ENCODE measurements at regions not wholly inside any gene's neighbourhood (a gene's known extent, or its start where the extent isn't known, plus 50 kb on each side); places are given as distances from the start of the nearest gene placed in this dataset.

DNA sequence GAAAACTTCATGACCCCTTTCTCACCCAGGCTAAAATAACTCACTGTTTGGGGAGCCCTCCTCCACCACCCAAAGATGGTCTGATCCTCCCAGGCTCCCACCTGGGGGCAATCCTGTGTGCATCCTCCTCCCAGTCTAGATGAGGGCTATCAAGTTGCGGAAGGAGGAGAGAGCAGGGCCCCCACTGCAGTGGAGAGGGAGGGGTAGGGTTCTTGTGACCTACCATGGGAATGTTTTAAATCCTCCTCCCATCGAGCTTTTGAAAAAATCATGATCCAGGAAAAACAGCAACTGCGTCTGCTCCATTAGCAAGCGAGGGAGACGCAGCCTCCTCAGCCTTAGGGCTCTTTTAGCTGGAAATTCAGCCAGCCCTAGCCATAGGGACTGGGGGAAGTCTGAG is 80.0 kb downstream of the NAV1 start:
- Histone ChIP-seq H3F3A (replicated peaks; ENCODE audit: insufficient read depth) (peaks cover 35% of the 10 kb centered on the region), H3K9ac (no peak overlapping the region), H3K4me2 (peak overlapping the region; percentile 48), H3K36me3 (replicated peaks in 1 of 2; ENCODE audit: control insufficient read depth in 1 of 2, insufficient read depth in 2 of 2, low read length in 1 of 2) (peaks cover 11 to 21% of the 10 kb centered on the region in 2 experiments), H2AFZ (ENCODE audit: low read depth) (no peak overlapping the region), H3K27ac (ENCODE audit: low read depth in 2 of 2, low read length in 1 of 2) (peak overlapping the region in 1 of 2 experiments; percentile 46; a peak in 1 of 4 replicates), H3K4me1 (ENCODE audit: control insufficient read depth in 1 of 2, insufficient read depth in 2 of 2, low read depth in 1 of 2, low read length in 1 of 2) (peaks cover 15 to 20% of the 10 kb centered on the region in 2 experiments; a peak in 3 of 4 replicates), H3K9me2 (no peaks in the 10 kb centered on the region), H4K20me1 (ENCODE audit: insufficient read depth) (peaks cover 89% of the 10 kb centered on the region), H3K79me2 (ENCODE audit: insufficient read depth) (peaks cover 94% of the 10 kb centered on the region), H3K4me3 (ENCODE audit: low read depth in 2 of 2, low read length in 1 of 2) (no peak overlapping the region), H3K27me3 (ENCODE audit: insufficient read depth) (no peaks in the 10 kb centered on the region), H3K9me3 (no peaks in the 10 kb centered on the region)
- 85% methylated on average over 5 of the region's 5 CpGs for WGBS (ENCODE audit: low lambda C conversion rate)
- DNase-seq: no peak
- TF ChIP-seq IRF3 (IDR thresholded peaks at IDR 0.05; ENCODE audit: low read depth, low read length) (no peak), SMC3 (IDR thresholded peaks at IDR 0.05; ENCODE audit: low read depth, low read length) (no peak), TCF12 (IDR thresholded peaks at IDR 0.05) (no peak), PBX3 (IDR thresholded peaks at IDR 0.05) (no peak), FOXJ3 (CRISPR knock-in tag; IDR thresholded peaks at IDR 0.05) (no peak), MEF2A (IDR thresholded peaks at IDR 0.05; ENCODE audit: borderline replicate concordance, low read depth) (no peak)
- ChIA-PET POLR2A (no interaction called here), CTCF (interaction anchor here (1.3 to 1.6 kb wide), 3 partner anchors 10 to 59 kb away, joined by 4 to 7 read pairs (median 5); no protein-coding TSS in a partner anchor)

DNA sequence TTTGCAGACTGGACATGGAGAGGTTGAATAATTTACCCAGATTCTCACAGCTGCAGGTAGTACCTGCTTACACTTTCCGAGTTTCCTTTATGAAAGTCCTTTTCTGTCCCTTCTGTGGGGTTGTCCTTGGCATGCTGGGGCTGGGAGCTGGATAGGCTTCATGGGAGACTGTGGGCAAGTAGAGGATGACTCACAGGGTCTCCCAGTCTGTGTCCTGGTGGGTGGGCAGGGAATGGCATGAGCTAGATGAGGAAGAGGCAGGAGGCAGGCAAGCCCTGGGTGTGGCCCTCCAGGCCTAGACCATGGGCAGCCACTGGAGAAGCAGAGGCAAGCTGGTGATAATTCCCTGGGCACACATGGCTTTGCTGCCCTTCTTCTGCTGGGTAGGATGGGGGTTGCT is 80.6 kb downstream of the NAV1 start:
- Histone ChIP-seq H3K27me3 (ENCODE audit: insufficient read depth) (no peaks in the 10 kb centered on the region), H3K9me2 (no peaks in the 10 kb centered on the region), H3K4me3 (ENCODE audit: low read depth in 2 of 2, low read length in 1 of 2) (no peak overlapping the region), H3K9me3 (no peaks in the 10 kb centered on the region), H3K4me2 (peak overlapping the region; percentile 48), H2AFZ (ENCODE audit: low read depth) (no peak overlapping the region), H3K4me1 (ENCODE audit: control insufficient read depth in 1 of 2, insufficient read depth in 2 of 2, low read depth in 1 of 2, low read length in 1 of 2) (peaks cover 15 to 20% of the 10 kb centered on the region in 2 experiments; a peak in 3 of 4 replicates), H3F3A (replicated peaks; ENCODE audit: insufficient read depth) (peaks cover 41% of the 10 kb centered on the region), H3K36me3 (replicated peaks in 1 of 2; ENCODE audit: control insufficient read depth in 1 of 2, insufficient read depth in 2 of 2, low read length in 1 of 2) (peaks cover 11 to 25% of the 10 kb centered on the region in 2 experiments), H3K27ac (ENCODE audit: low read depth in 2 of 2, low read length in 1 of 2) (peak overlapping the region in 1 of 2 experiments; percentile 46; a peak in 3 of 4 replicates), H3K79me2 (ENCODE audit: insufficient read depth) (peaks cover 88% of the 10 kb centered on the region), H3K9ac (no peak overlapping the region), H4K20me1 (ENCODE audit: insufficient read depth) (peaks cover 85% of the 10 kb centered on the region)
- no peak for TF ChIP-seq TAF1 (IDR thresholded peaks at IDR 0.05; ENCODE audit: borderline replicate concordance, low read depth, low read length)
- TF ChIP-seq, protein P1, sequence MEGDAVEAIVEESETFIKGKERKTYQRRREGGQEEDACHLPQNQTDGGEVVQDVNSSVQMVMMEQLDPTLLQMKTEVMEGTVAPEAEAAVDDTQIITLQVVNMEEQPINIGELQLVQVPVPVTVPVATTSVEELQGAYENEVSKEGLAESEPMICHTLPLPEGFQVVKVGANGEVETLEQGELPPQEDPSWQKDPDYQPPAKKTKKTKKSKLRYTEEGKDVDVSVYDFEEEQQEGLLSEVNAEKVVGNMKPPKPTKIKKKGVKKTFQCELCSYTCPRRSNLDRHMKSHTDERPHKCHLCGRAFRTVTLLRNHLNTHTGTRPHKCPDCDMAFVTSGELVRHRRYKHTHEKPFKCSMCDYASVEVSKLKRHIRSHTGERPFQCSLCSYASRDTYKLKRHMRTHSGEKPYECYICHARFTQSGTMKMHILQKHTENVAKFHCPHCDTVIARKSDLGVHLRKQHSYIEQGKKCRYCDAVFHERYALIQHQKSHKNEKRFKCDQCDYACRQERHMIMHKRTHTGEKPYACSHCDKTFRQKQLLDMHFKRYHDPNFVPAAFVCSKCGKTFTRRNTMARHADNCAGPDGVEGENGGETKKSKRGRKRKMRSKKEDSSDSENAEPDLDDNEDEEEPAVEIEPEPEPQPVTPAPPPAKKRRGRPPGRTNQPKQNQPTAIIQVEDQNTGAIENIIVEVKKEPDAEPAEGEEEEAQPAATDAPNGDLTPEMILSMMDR (IDR thresholded peaks at IDR 0.05): no peak
- TF ChIP-seq USF2 (IDR thresholded peaks at IDR 0.05; ENCODE audit: borderline replicate concordance, low read depth, low read length): no peak
- TF ChIP-seq TEAD4 (IDR thresholded peaks at IDR 0.05; ENCODE audit: borderline replicate concordance, insufficient read depth): no peak
- no peak for TF ChIP-seq PBX3 (IDR thresholded peaks at IDR 0.05)
- TF ChIP-seq CHD2 (IDR thresholded peaks at IDR 0.05; ENCODE audit: low read length, partially characterized antibody): no peak
- no peak for TF ChIP-seq JUND (IDR thresholded peaks at IDR 0.05)
- TF ChIP-seq MEF2A (IDR thresholded peaks at IDR 0.05; ENCODE audit: borderline replicate concordance, low read depth): no peak
- no peak for TF ChIP-seq FOSL2 (IDR thresholded peaks at IDR 0.05; ENCODE audit: borderline replicate concordance, low read depth)
- no peak for TF ChIP-seq SMC3 (IDR thresholded peaks at IDR 0.05; ENCODE audit: low read depth, low read length)
- TF ChIP-seq YY1 (IDR thresholded peaks at IDR 0.05; ENCODE audit: low read depth): no peak
- TF ChIP-seq RCOR1 (IDR thresholded peaks at IDR 0.05; ENCODE audit: low read length): no peak
- no peak for TF ChIP-seq ZBTB33 (IDR thresholded peaks at IDR 0.05; ENCODE audit: borderline replicate concordance, low read depth)
- TF ChIP-seq POLR2AphosphoS5 (IDR thresholded peaks at IDR 0.05; ENCODE audit: low read depth, low read length): no peak
- no peak for TF ChIP-seq FOXJ3 (CRISPR knock-in tag; IDR thresholded peaks at IDR 0.05)
- no peak for TF ChIP-seq GABPA (IDR thresholded peaks at IDR 0.05; ENCODE audit: low read depth)
- ChIA-PET CTCF (interaction anchor here (1.3 to 1.6 kb wide), 3 partner anchors 9 to 60 kb away, joined by 4 to 7 read pairs (median 5); no protein-coding TSS in a partner anchor), POLR2A (interaction anchor here (0.6 kb wide), 1 partner anchor 321 kb away, joined by 3 read pairs; no protein-coding TSS in a partner anchor)
- 90% methylated on average over 1 of the region's 1 CpG for WGBS (ENCODE audit: low lambda C conversion rate)
- no peak for DNase-seq
